AML-193 (cell line): ENCODE measurements at regions not wholly inside any gene's neighbourhood (a gene's known extent, or its start where the extent isn't known, plus 50 kb on each side); places are given as distances from the start of the nearest gene placed in this dataset.
"Not testable (repeated sequence)": the region's sequence is repeated elsewhere in the genome, so short reads cannot be mapped to it uniquely, and the experiment has no call there.

ENCODE experiments used
- DNase-seq, 2 experiments: peaks; one replicate each; lab custom pipeline; 2025; lab: John Stamatoyannopoulos, UW

- DNase-seq: no peak
Observed at GRCh38 chr4:184281231-184282139, 63.8 kb upstream of the ENPP6 start.

GRCh38 chr4:184280591-184281071 is 63.0 kb upstream of the ENPP6 start:
- DNase-seq: no peak

GRCh38 chr4:184280137-184280536 is 62.5 kb upstream of the ENPP6 start:
- no peak for DNase-seq

- DNase-seq: no peak
Observed at GRCh38 chr4:184279496-184280061, 61.9 kb upstream of the ENPP6 start.

- not testable (repeated sequence) for DNase-seq
Observed at GRCh38 chr4:184277769-184278168, 60.1 kb upstream of the ENPP6 start.

- not testable (repeated sequence) for DNase-seq
Observed at GRCh38 chr4:184277010-184277409, 59.3 kb upstream of the ENPP6 start.

GRCh38 chr4:184276346-184276745 is 58.7 kb upstream of the ENPP6 start:
- DNase-seq: not testable (repeated sequence)

GRCh38 chr4:184275766-184276165 is 58.1 kb upstream of the ENPP6 start:
- DNase-seq: no peak

- no peak for DNase-seq
Observed at GRCh38 chr4:184274286-184274951, 56.7 kb upstream of the ENPP6 start.

- DNase-seq: no peak
Observed at GRCh38 chr4:184273166-184274147, 55.8 kb upstream of the ENPP6 start.

- DNase-seq: no peak
Observed at GRCh38 chr4:184270808-184271413, 53.2 kb upstream of the ENPP6 start.

- DNase-seq: no peak
Observed at GRCh38 chr4:184269879-184270430, 52.3 kb upstream of the ENPP6 start.

- DNase-seq: peak; percentile 44 to 56
Observed at GRCh38 chr4:184268584-184269160, 51.0 kb upstream of the ENPP6 start.

- peak; percentile 92 to 93 for DNase-seq
Observed at GRCh38 chr4:184267673-184268583, 50.3 kb upstream of the ENPP6 start.
